ENCODE measurements at regions not wholly inside any gene's neighbourhood (a gene's known extent, or its start where the extent isn't known, plus 50 kb on each side); places are given as distances from the start of the nearest gene placed in this dataset.
A peak's percentile ranks its signal among the peaks of the same experiment; 100 is the strongest.
"Not testable (repeated sequence)": the region's sequence is repeated elsewhere in the genome, so short reads cannot be mapped to it uniquely, and the experiment has no call there.

- Histone ChIP-seq H3K9me3 (ENCODE audit: control insufficient read depth in 5 of 5, low read length in 5 of 5) (no peaks in the 10 kb centered on the region), H3K27me3 (ENCODE audit: control insufficient read depth in 5 of 5, insufficient read depth in 4 of 5, low read length in 5 of 5) (peaks cover 0 to 4% (median 2%) of the 10 kb centered on the region in 5 donors), H3K9ac (ENCODE audit: low read length in 5 of 5) (no peak overlapping the region), H3K4me1 (ENCODE audit: control insufficient read depth in 5 of 5, insufficient read depth in 5 of 5, low read length in 5 of 5) (peaks cover 0 to 29% (median 25%) of the 10 kb centered on the region in 5 donors), H3K36me3 (ENCODE audit: control insufficient read depth in 5 of 5, insufficient read depth in 5 of 5, low read length in 5 of 5) (no peaks in the 10 kb centered on the region), H3K4me3 (ENCODE audit: low read depth in 1 of 5, low read length in 5 of 5) (no peak overlapping the region), H3K27ac (ENCODE audit: low read depth, low read length) (no peak overlapping the region)
Measured at GRCh38 chr15:23859008-23859407, 171.9 kb upstream of the NDN start.

- peaks cover 0 to 14% (median 9%) of the 10 kb centered on the region in 5 donors for H3K4me1 ChIP-seq (ENCODE audit: control insufficient read depth in 5 of 5, insufficient read depth in 5 of 5, low read length in 5 of 5)
- H3K4me3 ChIP-seq (ENCODE audit: low read depth in 1 of 5, low read length in 5 of 5) = no peak overlapping the region
- H3K36me3 ChIP-seq (ENCODE audit: control insufficient read depth in 5 of 5, insufficient read depth in 5 of 5, low read length in 5 of 5) = no peaks in the 10 kb centered on the region
- no peak overlapping the region for H3K27ac ChIP-seq (ENCODE audit: low read depth, low read length)
- no peaks in the 10 kb centered on the region for H3K9me3 ChIP-seq (ENCODE audit: control insufficient read depth in 5 of 5, low read length in 5 of 5)
- peaks cover 0 to 4% (median 2%) of the 10 kb centered on the region in 5 donors for H3K27me3 ChIP-seq (ENCODE audit: control insufficient read depth in 5 of 5, insufficient read depth in 4 of 5, low read length in 5 of 5)
- no peak overlapping the region for H3K9ac ChIP-seq (ENCODE audit: low read length in 5 of 5)
Measured at GRCh38 chr15:23860290-23861245, 173.5 kb upstream of the NDN start.

- Histone ChIP-seq H3K9ac (ENCODE audit: low read length in 5 of 5) (no peak overlapping the region), H3K27me3 (ENCODE audit: control insufficient read depth in 5 of 5, insufficient read depth in 4 of 5, low read length in 5 of 5) (peaks cover 0 to 3% (median 0%) of the 10 kb centered on the region in 5 donors), H3K9me3 (ENCODE audit: control insufficient read depth in 5 of 5, low read length in 5 of 5) (no peaks in the 10 kb centered on the region), H3K27ac (ENCODE audit: low read depth, low read length) (no peak overlapping the region), H3K4me1 (ENCODE audit: control insufficient read depth in 5 of 5, insufficient read depth in 5 of 5, low read length in 5 of 5) (no peaks in the 10 kb centered on the region), H3K4me3 (ENCODE audit: low read depth in 1 of 5, low read length in 5 of 5) (no peak overlapping the region), H3K36me3 (ENCODE audit: control insufficient read depth in 5 of 5, insufficient read depth in 5 of 5, low read length in 5 of 5) (no peaks in the 10 kb centered on the region)
Measured at GRCh38 chr15:23866832-23867231, 179.7 kb upstream of the NDN start.

- H3K9ac ChIP-seq (ENCODE audit: low read length in 5 of 5) = no peak overlapping the region
- peak overlapping the region in 4 of 5 donors; percentile 3 to 34 (median 22) for H3K4me3 ChIP-seq (ENCODE audit: low read depth in 1 of 5, low read length in 5 of 5)
- H3K4me1 ChIP-seq (ENCODE audit: control insufficient read depth in 5 of 5, insufficient read depth in 5 of 5, low read length in 5 of 5) = no peaks in the 10 kb centered on the region
Measured at GRCh38 chr15:23869396-23869795, 182.3 kb upstream of the NDN start.

GRCh38 chr15:23873613-23874012 is 186.5 kb upstream of the NDN start:
- not testable (repeated sequence) for H3K9me3 ChIP-seq (ENCODE audit: control insufficient read depth in 5 of 5, low read length in 5 of 5); H3K27ac ChIP-seq (ENCODE audit: low read depth, low read length); H3K36me3 ChIP-seq (ENCODE audit: control insufficient read depth in 5 of 5, insufficient read depth in 5 of 5, low read length in 5 of 5); H3K4me3 ChIP-seq (ENCODE audit: low read depth in 1 of 5, low read length in 5 of 5); H3K9ac ChIP-seq (ENCODE audit: low read length in 5 of 5); H3K27me3 ChIP-seq (ENCODE audit: control insufficient read depth in 5 of 5, insufficient read depth in 4 of 5, low read length in 5 of 5); H3K4me1 ChIP-seq (ENCODE audit: control insufficient read depth in 5 of 5, insufficient read depth in 5 of 5, low read length in 5 of 5)

More at GRCh38 chr15:23869396-23869795, 182.3 kb upstream of the NDN start:
- no peak overlapping the region for H3K27ac ChIP-seq (ENCODE audit: low read depth, low read length)
- peaks cover 0 to 2% (median 0%) of the 10 kb centered on the region in 5 donors for H3K9me3 ChIP-seq (ENCODE audit: control insufficient read depth in 5 of 5, low read length in 5 of 5)
- no peaks in the 10 kb centered on the region for H3K27me3 ChIP-seq (ENCODE audit: control insufficient read depth in 5 of 5, insufficient read depth in 4 of 5, low read length in 5 of 5)
- H3K36me3 ChIP-seq (ENCODE audit: control insufficient read depth in 5 of 5, insufficient read depth in 5 of 5, low read length in 5 of 5) = no peaks in the 10 kb centered on the region

- H3K9me3 ChIP-seq (ENCODE audit: control insufficient read depth in 5 of 5, low read length in 5 of 5) = peaks cover 0 to 2% (median 0%) of the 10 kb centered on the region in 5 donors
- no peaks in the 10 kb centered on the region for H3K36me3 ChIP-seq (ENCODE audit: control insufficient read depth in 5 of 5, insufficient read depth in 5 of 5, low read length in 5 of 5)
- H3K27ac ChIP-seq (ENCODE audit: low read depth, low read length) = no peak overlapping the region
- no peak overlapping the region for H3K9ac ChIP-seq (ENCODE audit: low read length in 5 of 5)
- no peak overlapping the region for H3K4me3 ChIP-seq (ENCODE audit: low read depth in 1 of 5, low read length in 5 of 5)
- peaks cover 0 to 2% (median 0%) of the 10 kb centered on the region in 5 donors for H3K27me3 ChIP-seq (ENCODE audit: control insufficient read depth in 5 of 5, insufficient read depth in 4 of 5, low read length in 5 of 5)
- peaks cover 0 to 6% (median 0%) of the 10 kb centered on the region in 5 donors for H3K4me1 ChIP-seq (ENCODE audit: control insufficient read depth in 5 of 5, insufficient read depth in 5 of 5, low read length in 5 of 5)
Measured at GRCh38 chr15:23877502-23878412, 190.7 kb upstream of the NDN start.

GRCh38 chr15:23881291-23881690 is 194.2 kb upstream of the NDN start:
- H3K4me3 ChIP-seq (ENCODE audit: low read depth in 1 of 5, low read length in 5 of 5) = no peak overlapping the region
- H3K36me3 ChIP-seq (ENCODE audit: control insufficient read depth in 5 of 5, insufficient read depth in 5 of 5, low read length in 5 of 5) = no peaks in the 10 kb centered on the region
- no peak overlapping the region for H3K27ac ChIP-seq (ENCODE audit: low read depth, low read length)
- peaks cover 0 to 2% (median 0%) of the 10 kb centered on the region in 5 donors for H3K27me3 ChIP-seq (ENCODE audit: control insufficient read depth in 5 of 5, insufficient read depth in 4 of 5, low read length in 5 of 5)
- H3K9me3 ChIP-seq (ENCODE audit: control insufficient read depth in 5 of 5, low read length in 5 of 5) = no peaks in the 10 kb centered on the region
- H3K9ac ChIP-seq (ENCODE audit: low read length in 5 of 5) = no peak overlapping the region
- H3K4me1 ChIP-seq (ENCODE audit: control insufficient read depth in 5 of 5, insufficient read depth in 5 of 5, low read length in 5 of 5) = peaks cover 0 to 6% (median 0%) of the 10 kb centered on the region in 5 donors

GRCh38 chr15:23890218-23890617 is 203.1 kb upstream of the NDN start:
- Histone ChIP-seq H3K9me3 (ENCODE audit: control insufficient read depth in 5 of 5, low read length in 5 of 5) (no peaks in the 10 kb centered on the region), H3K9ac (ENCODE audit: low read length in 5 of 5) (no peak overlapping the region), H3K4me1 (ENCODE audit: control insufficient read depth in 5 of 5, insufficient read depth in 5 of 5, low read length in 5 of 5) (no peaks in the 10 kb centered on the region), H3K4me3 (ENCODE audit: low read depth in 1 of 5, low read length in 5 of 5) (no peak overlapping the region), H3K27me3 (ENCODE audit: control insufficient read depth in 5 of 5, insufficient read depth in 4 of 5, low read length in 5 of 5) (no peaks in the 10 kb centered on the region), H3K36me3 (ENCODE audit: control insufficient read depth in 5 of 5, insufficient read depth in 5 of 5, low read length in 5 of 5) (no peaks in the 10 kb centered on the region), H3K27ac (ENCODE audit: low read depth, low read length) (no peak overlapping the region)

GRCh38 chr15:23897091-23897490 is 210.0 kb upstream of the NDN start:
- Histone ChIP-seq H3K4me3 (ENCODE audit: low read depth in 1 of 5, low read length in 5 of 5) (peak overlapping the region in 4 of 5 donors; percentile 51 to 55 (median 52)), H3K4me1 (ENCODE audit: control insufficient read depth in 5 of 5, insufficient read depth in 5 of 5, low read length in 5 of 5) (peaks cover 0 to 8% (median 3%) of the 10 kb centered on the region in 5 donors), H3K9me3 (ENCODE audit: control insufficient read depth in 5 of 5, low read length in 5 of 5) (peaks cover 0 to 4% (median 0%) of the 10 kb centered on the region in 5 donors), H3K9ac (ENCODE audit: low read length in 5 of 5) (no peak overlapping the region), H3K36me3 (ENCODE audit: control insufficient read depth in 5 of 5, insufficient read depth in 5 of 5, low read length in 5 of 5) (no peaks in the 10 kb centered on the region), H3K27ac (ENCODE audit: low read depth, low read length) (no peak overlapping the region), H3K27me3 (ENCODE audit: control insufficient read depth in 5 of 5, insufficient read depth in 4 of 5, low read length in 5 of 5) (no peaks in the 10 kb centered on the region)
